HL-60 (cell line): ENCODE measurements at regions not wholly inside any gene's neighbourhood (a gene's known extent, or its start where the extent isn't known, plus 50 kb on each side); places are given as distances from the start of the nearest gene placed in this dataset.

Experiments
- CTCF ChIP-seq: IDR thresholded peaks from one replicate; pipeline ENCODE4 v1.5.1; 2011; ENCODE audit warnings: low read length, control low read depth, inconsistent platforms; ENCODE audit not compliant: insufficient read depth
- GABPA ChIP-seq: IDR thresholded peaks from 2 replicates; pipeline ENCODE4 v1.6.1; 2012; ENCODE audit warnings: low read depth
- POLR2AphosphoS5 ChIP-seq: IDR thresholded peaks from 2 replicates; pipeline ENCODE4 v1.6.1; 2012; ENCODE audit warnings: low read depth

GRCh38 chr20:7406671-7407070, 533.6 kb downstream of the HAO1 start:
- TF ChIP-seq POLR2AphosphoS5 (no peak), CTCF (no peak), GABPA (no peak)
